SK-N-SH (cell line): ENCODE measurements at regions not wholly inside any gene's neighbourhood (a gene's known extent, or its start where the extent isn't known, plus 50 kb on each side); places are given as distances from the start of the nearest gene placed in this dataset.

Experiments used
- CTCF ChIA-PET: fragments of 300-600, 350-600 bp; formaldehyde crosslinking; extraction: SDS; loops from one replicate; lab custom pipeline; 2021; lab: Yijun Ruan, JAX
- POLR2A ChIA-PET: fragments of 350-600 bp; sonication (Branson Sonifier 250); formaldehyde crosslinking; extraction: SDS; loops from one replicate; lab custom pipeline; 2020; ENCODE audit warnings: antibody characterized with exemption, inconsistent platforms; lab: Yijun Ruan, JAX
- DNase-seq: peaks from one replicate; pipeline ENCODE4 v3.0.0; 2012
- H2AFZ ChIP-seq: fragments of 200-600 bp; sonication (generic); 2 replicates; pipeline ENCODE4 v1.8.1; 2016; ENCODE audit warnings: antibody characterized with exemption, mild to moderate bottlenecking, low read depth
- H3F3A ChIP-seq: fragments of 200-600 bp; sonication (generic); replicated peaks from 2 replicates; pipeline ENCODE3; 2016; ENCODE audit warnings: antibody characterized with exemption, mild to moderate bottlenecking; ENCODE audit not compliant: insufficient read depth
- H3K27ac ChIP-seq, 2 experiments: fragments of 200-500 bp in 1 of 2; fragments of 200-600 bp in 1 of 2; sonication (Bioruptor generic) in 1 of 2; sonication (generic), shearing (Covaris generic) in 1 of 2; 2 replicates each; pipeline versions ENCODE4 v1.5.1 to v1.6.1; 2014 to 2016; ENCODE audit warnings: low read depth in 2 of 2, inconsistent platforms in 1 of 2, low read length in 1 of 2, mild to moderate bottlenecking in 1 of 2, mixed read lengths in 1 of 2
- H3K27me3 ChIP-seq: fragments of 200-600 bp; sonication (generic), shearing (Covaris generic); 2 replicates; pipeline ENCODE4 v1.6.1; 2016; ENCODE audit warnings: mixed run types; ENCODE audit not compliant: insufficient read depth
- H3K36me3 ChIP-seq, 2 experiments: fragments of 200-500 bp in 1 of 2; fragments of 200-600 bp in 1 of 2; sonication (Bioruptor generic) in 1 of 2; sonication (generic) in 1 of 2; replicated peaks in 1 of 2; 2 replicates each; pipeline versions ENCODE3 to v1.5.1; 2014 to 2016; ENCODE audit warnings: low read length in 1 of 2, mild to moderate bottlenecking in 1 of 2; ENCODE audit not compliant: insufficient read depth in 2 of 2, control insufficient read depth in 1 of 2
- H3K4me1 ChIP-seq, 2 experiments: fragments of 200-500 bp in 1 of 2; fragments of 200-600 bp in 1 of 2; sonication (Bioruptor generic) in 1 of 2; sonication (generic), shearing (Covaris generic) in 1 of 2; 2 replicates each; pipeline versions ENCODE4 v1.5.1 to v1.6.1; 2014 to 2016; ENCODE audit warnings: low read depth in 1 of 2, low read length in 1 of 2, mixed run types in 1 of 2; ENCODE audit not compliant: insufficient read depth in 2 of 2, control insufficient read depth in 1 of 2
- H3K4me2 ChIP-seq: fragments of 200-600 bp; sonication (generic), shearing (Covaris generic); 2 replicates; pipeline ENCODE4 v1.6.1; 2017; ENCODE audit warnings: mixed run types
- H3K4me3 ChIP-seq, 2 experiments: fragments of 200-500 bp in 1 of 2; fragments of 200-600 bp in 1 of 2; sonication (Bioruptor generic) in 1 of 2; sonication (generic), shearing (Covaris generic) in 1 of 2; 2 replicates each; pipeline versions ENCODE4 v1.5.1 to v1.8.1; 2014 to 2016; ENCODE audit warnings: low read depth in 2 of 2, inconsistent platforms in 1 of 2, low read length in 1 of 2, mild to moderate bottlenecking in 1 of 2, mixed read lengths in 1 of 2, moderate library complexity in 1 of 2
- H3K79me2 ChIP-seq: fragments of 200-600 bp; sonication (generic); 2 replicates; pipeline ENCODE4 v1.8.1; 2017; ENCODE audit warnings: mild to moderate bottlenecking; ENCODE audit not compliant: insufficient read depth
- H3K9ac ChIP-seq: fragments of 200-600 bp; sonication (generic); 2 replicates; pipeline ENCODE4 v1.6.1; 2017; ENCODE audit warnings: mixed run types
- H3K9me2 ChIP-seq: fragments of 200-600 bp; sonication (generic); 2 replicates; pipeline ENCODE4 v1.6.1; 2017; ENCODE audit warnings: mixed run types
- H3K9me3 ChIP-seq: fragments of 200-600 bp; sonication (generic); 2 replicates; pipeline ENCODE4 v1.6.1; 2017; ENCODE audit warnings: mixed run types, mild to moderate bottlenecking, moderate library complexity
- H4K20me1 ChIP-seq: fragments of 200-600 bp; sonication (generic); 2 replicates; pipeline ENCODE4 v1.6.1; 2017; ENCODE audit warnings: mild to moderate bottlenecking, mixed run types; ENCODE audit not compliant: insufficient read depth
- ELF1 ChIP-seq: IDR thresholded peaks from 2 replicates; pipeline ENCODE4 v1.4.0; 2012
- FOXJ3 ChIP-seq: sonication (generic); formaldehyde crosslinking; IDR thresholded peaks from 2 replicates; pipeline ENCODE4 v1.5.1; 2020; ENCODE audit warnings: mild to moderate bottlenecking, missing genetic modification reagents
- GABPA ChIP-seq: IDR thresholded peaks from 2 replicates; pipeline ENCODE4 v1.4.0; 2012; ENCODE audit warnings: low read depth, mild to moderate bottlenecking
- MEF2A ChIP-seq: IDR thresholded peaks from 2 replicates; pipeline ENCODE4 v1.4.0; 2012; ENCODE audit warnings: low read depth, borderline replicate concordance
- NFIC ChIP-seq: IDR thresholded peaks from 2 replicates; pipeline ENCODE4 v1.4.0; 2012; ENCODE audit warnings: borderline replicate concordance
- PBX3 ChIP-seq: IDR thresholded peaks from 2 replicates; pipeline ENCODE4; 2012
- RCOR1 ChIP-seq: fragments of 150-350 bp; IDR thresholded peaks from 2 replicates; pipeline ENCODE4 v1.6.1; 2017; ENCODE audit warnings: antibody characterized with exemption, low read length
- TCF12 ChIP-seq: IDR thresholded peaks from 2 replicates; pipeline ENCODE4 v1.4.0; 2012
- TEAD4 ChIP-seq: IDR thresholded peaks from 2 replicates; pipeline ENCODE4 v1.4.0; 2012; ENCODE audit warnings: mild to moderate bottlenecking, borderline replicate concordance; ENCODE audit not compliant: insufficient read depth
- YY1 ChIP-seq: IDR thresholded peaks from 2 replicates; pipeline ENCODE4 v1.4.0; 2012; ENCODE audit warnings: low read depth, mild to moderate bottlenecking
- WGBS: methylation state at CpG from one replicate; pipeline ENCODE4 v1.1.6; 2017; ENCODE audit warnings: low lambda C conversion rate; 5-methylcytosine and 5-hydroxymethylcytosine counted together
- TF ChIP-seq, protein P1 (sequence below): IDR thresholded peaks from 2 replicates; pipeline ENCODE4 v1.6.1; 2012; ENCODE audit warnings: mild to moderate bottlenecking, low read depth, low read length, moderate library complexity
- TF ChIP-seq, protein P2 (sequence below): IDR thresholded peaks from 2 replicates; pipeline ENCODE4 v1.4.0; 2012; ENCODE audit warnings: low read depth, borderline replicate concordance

DNA sequence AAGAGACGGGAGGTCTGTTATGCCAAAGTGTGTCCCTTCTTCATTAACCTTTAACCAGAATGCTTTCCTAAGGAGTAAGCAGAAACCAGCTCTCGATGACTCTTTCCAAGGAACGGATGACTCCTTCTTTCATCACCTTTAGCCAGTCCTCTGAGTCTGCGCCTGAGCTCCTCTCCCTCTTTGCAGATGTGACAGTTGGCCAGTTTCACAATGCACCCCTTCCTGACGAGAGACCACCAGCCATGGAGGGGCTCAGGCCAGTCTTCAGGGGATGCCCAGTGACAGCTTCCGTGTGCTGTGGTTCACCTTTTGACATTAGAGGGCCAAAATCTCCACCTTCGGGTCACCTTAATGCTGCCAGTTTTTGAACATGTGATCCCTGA lies 826.1 kb downstream of the TBC1D22A start:
- 26% methylated on average over 7 of the region's 7 CpGs for WGBS
- POLR2A ChIA-PET: no interaction called here
- Histone ChIP-seq H3K36me3 (no peaks in the 10 kb centered on the region), H3K4me3 (no peak overlapping the region), H2AFZ (no peak overlapping the region), H3K9me2 (no peaks in the 10 kb centered on the region), H3K79me2 (no peaks in the 10 kb centered on the region), H3K27ac (no peak overlapping the region), H3K4me2 (no peak overlapping the region), H3K9me3 (peaks cover 9% of the 10 kb centered on the region; the same call in 1 of the 2 replicates), H4K20me1 (no peaks in the 10 kb centered on the region), H3K27me3 (no peaks in the 10 kb centered on the region; the same call in 1 of the 2 replicates), H3K9ac (no peak overlapping the region), H3F3A (no peaks in the 10 kb centered on the region), H3K4me1 (no peaks in the 10 kb centered on the region)
- no peak for DNase-seq
- no peak for TF ChIP-seq GABPA
- TF ChIP-seq, protein P1, sequence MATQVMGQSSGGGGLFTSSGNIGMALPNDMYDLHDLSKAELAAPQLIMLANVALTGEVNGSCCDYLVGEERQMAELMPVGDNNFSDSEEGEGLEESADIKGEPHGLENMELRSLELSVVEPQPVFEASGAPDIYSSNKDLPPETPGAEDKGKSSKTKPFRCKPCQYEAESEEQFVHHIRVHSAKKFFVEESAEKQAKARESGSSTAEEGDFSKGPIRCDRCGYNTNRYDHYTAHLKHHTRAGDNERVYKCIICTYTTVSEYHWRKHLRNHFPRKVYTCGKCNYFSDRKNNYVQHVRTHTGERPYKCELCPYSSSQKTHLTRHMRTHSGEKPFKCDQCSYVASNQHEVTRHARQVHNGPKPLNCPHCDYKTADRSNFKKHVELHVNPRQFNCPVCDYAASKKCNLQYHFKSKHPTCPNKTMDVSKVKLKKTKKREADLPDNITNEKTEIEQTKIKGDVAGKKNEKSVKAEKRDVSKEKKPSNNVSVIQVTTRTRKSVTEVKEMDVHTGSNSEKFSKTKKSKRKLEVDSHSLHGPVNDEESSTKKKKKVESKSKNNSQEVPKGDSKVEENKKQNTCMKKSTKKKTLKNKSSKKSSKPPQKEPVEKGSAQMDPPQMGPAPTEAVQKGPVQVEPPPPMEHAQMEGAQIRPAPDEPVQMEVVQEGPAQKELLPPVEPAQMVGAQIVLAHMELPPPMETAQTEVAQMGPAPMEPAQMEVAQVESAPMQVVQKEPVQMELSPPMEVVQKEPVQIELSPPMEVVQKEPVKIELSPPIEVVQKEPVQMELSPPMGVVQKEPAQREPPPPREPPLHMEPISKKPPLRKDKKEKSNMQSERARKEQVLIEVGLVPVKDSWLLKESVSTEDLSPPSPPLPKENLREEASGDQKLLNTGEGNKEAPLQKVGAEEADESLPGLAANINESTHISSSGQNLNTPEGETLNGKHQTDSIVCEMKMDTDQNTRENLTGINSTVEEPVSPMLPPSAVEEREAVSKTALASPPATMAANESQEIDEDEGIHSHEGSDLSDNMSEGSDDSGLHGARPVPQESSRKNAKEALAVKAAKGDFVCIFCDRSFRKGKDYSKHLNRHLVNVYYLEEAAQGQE: no peak
- TF ChIP-seq TCF12: no peak
- no peak for TF ChIP-seq MEF2A
- CTCF ChIA-PET: no interaction called here

- Histone ChIP-seq H3K27ac (no peak overlapping the region), H3F3A (no peaks in the 10 kb centered on the region), H4K20me1 (no peaks in the 10 kb centered on the region), H3K4me3 (no peak overlapping the region), H3K4me2 (no peak overlapping the region), H3K9me3 (peaks cover 9% of the 10 kb centered on the region), H3K4me1 (no peaks in the 10 kb centered on the region), H3K9me2 (no peaks in the 10 kb centered on the region), H3K27me3 (no peaks in the 10 kb centered on the region), H3K36me3 (no peaks in the 10 kb centered on the region), H3K79me2 (no peaks in the 10 kb centered on the region), H3K9ac (no peak overlapping the region), H2AFZ (no peak overlapping the region)
- CTCF ChIA-PET: no interaction called here
- no peak for DNase-seq
- 18% methylated on average over 9 of the region's 9 CpGs for WGBS
- POLR2A ChIA-PET: no interaction called here
- no peak for TF ChIP-seq NFIC
- TF ChIP-seq TEAD4: no peak
- no peak for TF ChIP-seq PBX3
- TF ChIP-seq MEF2A: no peak
- no peak for TF ChIP-seq ELF1
- TF ChIP-seq YY1: no peak
- no peak for TF ChIP-seq FOXJ3 (CRISPR knock-in tag)
- TF ChIP-seq, protein P2, sequence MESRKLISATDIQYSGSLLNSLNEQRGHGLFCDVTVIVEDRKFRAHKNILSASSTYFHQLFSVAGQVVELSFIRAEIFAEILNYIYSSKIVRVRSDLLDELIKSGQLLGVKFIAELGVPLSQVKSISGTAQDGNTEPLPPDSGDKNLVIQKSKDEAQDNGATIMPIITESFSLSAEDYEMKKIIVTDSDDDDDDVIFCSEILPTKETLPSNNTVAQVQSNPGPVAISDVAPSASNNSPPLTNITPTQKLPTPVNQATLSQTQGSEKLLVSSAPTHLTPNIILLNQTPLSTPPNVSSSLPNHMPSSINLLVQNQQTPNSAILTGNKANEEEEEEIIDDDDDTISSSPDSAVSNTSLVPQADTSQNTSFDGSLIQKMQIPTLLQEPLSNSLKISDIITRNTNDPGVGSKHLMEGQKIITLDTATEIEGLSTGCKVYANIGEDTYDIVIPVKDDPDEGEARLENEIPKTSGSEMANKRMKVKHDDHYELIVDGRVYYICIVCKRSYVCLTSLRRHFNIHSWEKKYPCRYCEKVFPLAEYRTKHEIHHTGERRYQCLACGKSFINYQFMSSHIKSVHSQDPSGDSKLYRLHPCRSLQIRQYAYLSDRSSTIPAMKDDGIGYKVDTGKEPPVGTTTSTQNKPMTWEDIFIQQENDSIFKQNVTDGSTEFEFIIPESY: no peak
- no peak for TF ChIP-seq GABPA
- TF ChIP-seq RCOR1: no peak
Measured at GRCh38 chr22:47587861-47588577, 825.6 kb downstream of the TBC1D22A start.
